AG09309 (cell line): ENCODE measurements at regions not wholly inside any gene's neighbourhood (a gene's known extent, or its start where the extent isn't known, plus 50 kb on each side); places are given as distances from the start of the nearest gene placed in this dataset.

Source experiments
- DNase-seq: peaks from one replicate; pipeline ENCODE4 v3.0.0-alpha.2; 2010; ENCODE audit warnings: low read depth
- H3K4me3 ChIP-seq: 2 replicates; pipeline ENCODE4 v1.5.1; 2011; ENCODE audit warnings: mild to moderate bottlenecking, low read depth, low read length, moderate library complexity; ENCODE audit not compliant: control insufficient read depth
- TF ChIP-seq, protein P1 (sequence below): IDR thresholded peaks from 2 replicates; pipeline ENCODE4 v1.5.1; 2011; ENCODE audit warnings: mild to moderate bottlenecking, low read depth, low read length, inconsistent platforms; ENCODE audit not compliant: insufficient read depth, control insufficient read depth; ENCODE audit errors: missing control alignments

DNA sequence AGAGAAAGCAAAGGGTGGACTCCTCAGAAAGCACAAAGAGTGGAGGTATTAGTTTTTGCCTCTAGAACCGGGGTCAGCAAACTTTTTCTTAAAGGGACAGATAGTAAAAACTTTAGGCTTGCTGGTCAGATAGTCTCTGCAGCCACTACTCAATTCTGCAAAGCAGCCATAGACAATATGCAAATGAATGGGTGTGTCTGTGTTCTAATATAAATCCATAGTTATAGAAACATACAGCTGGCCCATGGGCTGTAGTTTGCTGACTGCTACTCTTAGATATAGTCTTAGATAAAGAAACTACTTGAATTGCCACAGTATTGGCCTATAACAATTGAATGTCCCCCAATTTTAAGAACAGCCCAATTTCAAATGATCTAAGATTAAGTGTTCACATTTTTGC is 101.6 kb upstream of the CACHD1 start:
- H3K4me3 ChIP-seq, result no peak overlapping the region
- TF ChIP-seq, protein P1, sequence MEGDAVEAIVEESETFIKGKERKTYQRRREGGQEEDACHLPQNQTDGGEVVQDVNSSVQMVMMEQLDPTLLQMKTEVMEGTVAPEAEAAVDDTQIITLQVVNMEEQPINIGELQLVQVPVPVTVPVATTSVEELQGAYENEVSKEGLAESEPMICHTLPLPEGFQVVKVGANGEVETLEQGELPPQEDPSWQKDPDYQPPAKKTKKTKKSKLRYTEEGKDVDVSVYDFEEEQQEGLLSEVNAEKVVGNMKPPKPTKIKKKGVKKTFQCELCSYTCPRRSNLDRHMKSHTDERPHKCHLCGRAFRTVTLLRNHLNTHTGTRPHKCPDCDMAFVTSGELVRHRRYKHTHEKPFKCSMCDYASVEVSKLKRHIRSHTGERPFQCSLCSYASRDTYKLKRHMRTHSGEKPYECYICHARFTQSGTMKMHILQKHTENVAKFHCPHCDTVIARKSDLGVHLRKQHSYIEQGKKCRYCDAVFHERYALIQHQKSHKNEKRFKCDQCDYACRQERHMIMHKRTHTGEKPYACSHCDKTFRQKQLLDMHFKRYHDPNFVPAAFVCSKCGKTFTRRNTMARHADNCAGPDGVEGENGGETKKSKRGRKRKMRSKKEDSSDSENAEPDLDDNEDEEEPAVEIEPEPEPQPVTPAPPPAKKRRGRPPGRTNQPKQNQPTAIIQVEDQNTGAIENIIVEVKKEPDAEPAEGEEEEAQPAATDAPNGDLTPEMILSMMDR, result no peak
- DNase-seq, result no peak

DNA sequence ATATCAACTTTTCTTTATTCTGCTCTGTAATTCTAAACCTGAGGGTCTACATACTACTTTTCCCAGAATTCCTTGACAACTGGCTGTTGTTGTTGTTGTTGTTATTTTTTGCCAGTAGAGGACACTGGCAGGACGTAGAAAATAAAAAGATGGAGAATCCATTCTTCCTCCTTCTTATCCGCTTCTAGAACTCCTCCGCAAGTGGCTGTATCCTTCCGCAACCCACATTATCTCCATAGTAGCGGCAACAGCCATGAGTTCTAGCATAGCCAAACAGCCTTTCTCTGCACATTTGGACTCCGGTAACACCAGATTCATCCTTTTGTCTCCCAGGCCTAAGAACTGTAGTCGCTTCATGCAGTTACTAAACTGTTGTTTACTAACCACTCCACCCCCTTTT is 91.1 kb upstream of the CACHD1 start:
- no peak for DNase-seq
- H3K4me3 ChIP-seq, result no peak overlapping the region
- TF ChIP-seq, protein P1, result peak; percentile 1

DNA sequence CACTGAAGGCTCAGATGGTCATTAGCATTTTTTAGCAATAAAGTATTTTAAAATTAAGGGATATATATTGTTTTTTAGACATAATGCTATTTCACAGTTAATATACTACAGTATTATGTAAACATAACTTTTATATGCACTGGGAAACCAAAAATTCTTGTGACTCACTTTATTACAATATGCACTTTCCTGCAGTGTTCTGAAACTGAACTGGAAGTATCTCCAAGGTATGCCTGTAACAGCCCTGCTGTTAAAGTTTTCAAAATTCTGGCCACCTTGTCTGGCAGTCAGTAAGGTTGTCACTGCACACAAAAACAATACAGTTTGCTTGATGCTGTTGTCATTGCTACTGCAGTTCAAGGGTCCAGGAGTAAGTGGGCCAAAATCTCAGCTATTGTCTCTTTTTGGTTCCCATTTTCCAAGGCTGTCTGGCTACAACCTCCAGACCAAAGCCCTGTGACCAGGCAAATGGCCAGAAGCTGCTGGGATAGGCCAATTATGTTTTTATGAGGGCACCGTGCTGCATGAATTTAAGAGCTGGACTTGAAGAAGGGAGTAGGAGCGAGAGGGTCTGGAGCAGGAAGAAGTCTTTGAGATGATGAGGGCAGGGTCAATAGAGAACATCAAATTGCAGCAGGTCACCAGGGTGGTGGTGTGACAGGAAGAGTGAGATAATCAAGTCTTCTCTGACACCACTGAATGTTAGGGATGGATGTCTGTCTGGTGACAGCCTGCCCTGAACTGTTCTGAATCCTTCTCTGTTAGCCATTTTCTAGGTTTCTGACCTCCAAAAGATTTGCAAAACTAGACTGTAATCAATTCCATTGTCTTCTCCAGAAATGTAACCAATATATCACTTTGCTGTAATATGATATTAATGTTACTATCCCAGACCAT is 82.3 kb upstream of the CACHD1 start:
- no peak overlapping the region for H3K4me3 ChIP-seq
- TF ChIP-seq, protein P1, result no peak
- DNase-seq, result peak; percentile 4

- no peak overlapping the region for H3K4me3 ChIP-seq
- TF ChIP-seq, protein P1, result no peak
- DNase-seq, result no peak
Observed at GRCh38 chr1:64388336-64388735, 81.6 kb upstream of the CACHD1 start.

DNA sequence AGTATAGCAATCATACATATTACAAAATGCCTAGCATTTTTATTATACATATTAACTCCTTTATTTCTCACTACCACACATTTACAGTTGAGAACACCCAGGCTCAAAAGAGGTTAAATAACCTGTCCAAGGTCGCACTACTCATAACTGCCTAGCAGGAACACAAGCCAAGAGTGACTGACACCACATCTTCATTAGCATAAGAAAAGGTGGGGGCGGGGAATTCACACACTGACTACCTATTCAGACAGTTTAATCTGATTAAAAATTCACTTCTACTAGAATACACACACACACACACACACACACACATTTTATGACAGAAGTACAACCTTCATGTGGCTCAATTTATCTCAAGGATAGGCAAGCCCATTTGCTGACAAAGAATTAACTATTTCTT is 77.8 kb upstream of the CACHD1 start:
- H3K4me3 ChIP-seq, result no peak overlapping the region
- TF ChIP-seq, protein P1, result no peak
- DNase-seq, result no peak

DNA sequence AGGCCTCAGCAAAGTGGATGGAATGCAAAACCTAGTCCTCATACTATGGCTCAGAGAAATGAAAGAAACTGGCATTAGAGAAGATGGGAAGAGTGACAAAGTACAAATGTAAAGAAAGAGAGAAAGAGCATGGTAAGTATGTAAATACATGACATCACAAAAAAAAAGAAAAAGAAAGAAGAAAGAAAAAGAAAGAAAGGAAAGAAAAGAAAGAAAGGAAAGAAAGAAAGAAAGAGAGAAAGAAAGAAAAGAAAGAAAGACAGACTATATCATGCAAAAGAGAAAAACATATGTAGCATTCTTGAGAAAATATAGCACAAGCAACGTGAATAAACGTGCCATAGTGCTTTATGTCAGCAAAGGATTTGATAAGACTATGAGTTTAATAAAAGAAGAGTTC is 76.1 kb upstream of the CACHD1 start:
- DNase-seq, result no peak
- H3K4me3 ChIP-seq, result no peak overlapping the region
- TF ChIP-seq, protein P1, result no peak
